Chondrocyte (in vitro differentiated cells): ENCODE measurements at regions not wholly inside any gene's neighbourhood (a gene's known extent, or its start where the extent isn't known, plus 50 kb on each side); places are given as distances from the start of the nearest gene placed in this dataset.

Experiments used
- DNase-seq: peaks from one replicate; pipeline ENCODE4 v3.0.0; 2021; ENCODE audit warnings: mixed read lengths, low spot score
- H3K27ac Mint-ChIP-seq: one replicate; pipeline ENCODE4 v1.8.0; 2021; ENCODE audit warnings: mild to moderate bottlenecking, moderate library complexity, mixed read lengths; ENCODE audit not compliant: unreplicated experiment
- H3K27me3 Mint-ChIP-seq: 2 replicates; pipeline ENCODE4 v1.8.0; 2021; ENCODE audit warnings: low read depth, mixed read lengths
- H3K36me3 Mint-ChIP-seq: 2 replicates; pipeline ENCODE4 v1.8.0; 2021; ENCODE audit warnings: low read depth, mixed read lengths
- H3K4me1 Mint-ChIP-seq: 2 replicates; pipeline ENCODE4 v1.8.0; 2021; ENCODE audit warnings: low read depth, mild to moderate bottlenecking, mixed read lengths
- H3K4me3 Mint-ChIP-seq: one replicate; pipeline ENCODE4 v1.8.0; 2021; ENCODE audit warnings: mild to moderate bottlenecking, moderate library complexity, mixed read lengths; ENCODE audit not compliant: unreplicated experiment
- H3K9me3 Mint-ChIP-seq: 2 replicates; pipeline ENCODE4 v1.8.0; 2021; ENCODE audit warnings: low read depth, mixed read lengths
- CTCF ChIP-seq: fragments of 200-600 bp; sonication (generic); IDR thresholded peaks from 2 replicates; pipeline ENCODE4 v1.5.0; 2021; ENCODE audit warnings: antibody characterized with exemption, mild to moderate bottlenecking, moderate library complexity

GRCh38 chr10:53697038-53697437, 924.5 kb upstream of the MBL2 start:
- H3K4me3 Mint-ChIP-seq, result no peak overlapping the region
- no peaks in the 10 kb centered on the region for H3K36me3 Mint-ChIP-seq
- no peaks in the 10 kb centered on the region for H3K27me3 Mint-ChIP-seq
- peaks cover 2% of the 10 kb centered on the region for H3K9me3 Mint-ChIP-seq
- no peak for TF ChIP-seq CTCF
- no peaks in the 10 kb centered on the region for H3K4me1 Mint-ChIP-seq
- H3K27ac Mint-ChIP-seq, result no peak overlapping the region
- DNase-seq, result no peak

DNA sequence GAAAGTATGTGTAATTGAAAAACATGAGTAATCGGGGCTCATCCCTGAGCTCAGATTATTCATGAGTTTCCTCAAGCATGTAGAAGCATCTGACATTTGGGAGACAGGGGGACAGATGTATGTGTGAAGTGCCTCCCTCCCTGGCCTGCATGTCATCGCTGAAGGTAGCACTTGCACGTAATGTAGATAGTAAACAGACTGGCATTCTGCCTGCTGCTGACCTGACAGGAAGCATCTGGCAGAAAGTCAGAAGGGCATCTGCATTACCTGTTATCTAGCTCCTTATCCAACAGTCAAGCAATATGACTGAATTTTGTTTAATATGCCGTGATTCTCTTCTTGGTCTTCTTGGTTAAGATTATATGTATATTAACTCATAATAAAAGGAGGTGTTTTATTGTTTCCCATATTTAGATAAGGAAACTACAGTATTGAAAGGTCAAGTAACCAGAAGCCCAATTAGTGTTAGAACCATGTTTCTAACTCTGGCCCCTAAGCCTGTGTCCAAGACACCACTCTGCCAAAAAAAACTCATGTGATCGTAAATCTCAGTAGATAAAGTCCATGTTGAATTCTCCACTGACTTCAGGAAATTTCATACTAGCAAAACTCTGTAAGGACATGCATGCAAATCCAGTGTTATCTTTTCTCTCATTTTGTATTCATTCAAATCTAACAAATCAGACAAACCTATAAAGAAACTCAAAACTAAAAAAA, 918.1 kb upstream of the MBL2 start:
- no peaks in the 10 kb centered on the region for H3K9me3 Mint-ChIP-seq
- no peaks in the 10 kb centered on the region for H3K36me3 Mint-ChIP-seq
- TF ChIP-seq CTCF, result no peak
- no peak overlapping the region for H3K4me3 Mint-ChIP-seq
- no peaks in the 10 kb centered on the region for H3K27me3 Mint-ChIP-seq
- no peaks in the 10 kb centered on the region for H3K4me1 Mint-ChIP-seq
- no peak for DNase-seq
- H3K27ac Mint-ChIP-seq, result no peak overlapping the region

DNA sequence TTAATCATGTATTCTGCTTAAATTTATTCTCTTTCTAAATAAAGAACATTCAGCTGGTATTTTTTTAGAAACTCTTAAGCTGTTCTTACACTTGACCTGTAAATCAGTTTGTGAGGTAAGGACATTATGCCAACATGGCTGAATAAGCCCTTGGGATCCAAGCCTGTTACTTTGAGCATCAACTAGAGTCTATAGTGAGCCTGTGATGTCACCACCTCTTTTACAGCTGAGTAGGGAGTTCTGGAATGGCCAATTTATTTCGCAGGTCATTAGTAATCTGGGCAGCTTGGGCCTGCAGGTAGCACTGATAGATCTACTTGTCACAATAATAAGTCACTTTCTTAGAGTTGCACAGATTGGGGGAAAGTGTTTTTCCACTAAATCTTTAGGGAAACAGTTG, 915.2 kb upstream of the MBL2 start:
- Mint-ChIP-seq H3K4me3 (no peak overlapping the region), H3K9me3 (no peaks in the 10 kb centered on the region), H3K27ac (no peak overlapping the region), H3K4me1 (no peaks in the 10 kb centered on the region), H3K36me3 (no peaks in the 10 kb centered on the region), H3K27me3 (no peaks in the 10 kb centered on the region)
- no peak for TF ChIP-seq CTCF
- no peak for DNase-seq

GRCh38 chr10:53682885-53683284, 910.3 kb upstream of the MBL2 start:
- no peak for DNase-seq
- no peaks in the 10 kb centered on the region for H3K9me3 Mint-ChIP-seq
- no peak overlapping the region for H3K27ac Mint-ChIP-seq
- H3K4me1 Mint-ChIP-seq, result no peaks in the 10 kb centered on the region
- no peaks in the 10 kb centered on the region for H3K36me3 Mint-ChIP-seq
- H3K27me3 Mint-ChIP-seq, result no peaks in the 10 kb centered on the region
- H3K4me3 Mint-ChIP-seq, result no peak overlapping the region
- no peak for TF ChIP-seq CTCF

- H3K4me1 Mint-ChIP-seq, result no peaks in the 10 kb centered on the region
- no peak for DNase-seq
- H3K27me3 Mint-ChIP-seq, result no peaks in the 10 kb centered on the region
- no peaks in the 10 kb centered on the region for H3K9me3 Mint-ChIP-seq
- H3K27ac Mint-ChIP-seq, result no peak overlapping the region
- TF ChIP-seq CTCF, result no peak
- H3K4me3 Mint-ChIP-seq, result no peak overlapping the region
- no peaks in the 10 kb centered on the region for H3K36me3 Mint-ChIP-seq
These were observed 909.9 kb upstream of the MBL2 start for GRCh38 chr10:53682458-53682857.
